ENCODE measurements at regions not wholly inside any gene's neighbourhood (a gene's known extent, or its start where the extent isn't known, plus 50 kb on each side); places are given as distances from the start of the nearest gene placed in this dataset.

GRCh38 chr9:107761307-107761706 is 271.7 kb upstream of the KLF4 start (continued):
- TF ChIP-seq ZNF658 (tag by site-specific recombination; IDR thresholded peaks at IDR 0.05) (no peak), ZNF664 (tag by site-specific recombination; IDR thresholded peaks at IDR 0.05) (no peak), ZNF623 (tag by site-specific recombination; IDR thresholded peaks at IDR 0.05) (no peak), KLF8 (tag by site-specific recombination; IDR thresholded peaks at IDR 0.05) (no peak)

GRCh38 chr9:107760469-107761242 is 271.1 kb upstream of the KLF4 start:
- no peak overlapping the region for H3K27ac ChIP-seq (ENCODE audit: extremely low read depth, low read depth, low read length)
- no peak overlapping the region for H3K4me3 ChIP-seq (ENCODE audit: low read depth, low read length)
- H3K9me3 ChIP-seq (ENCODE audit: control insufficient read depth, insufficient read depth, low read depth, low read length) = no peaks in the 10 kb centered on the region
- ChIA-PET POLR2A (no interaction called here), CTCF (no interaction called here)
- H3K36me3 ChIP-seq (ENCODE audit: control insufficient read depth in 2 of 2, insufficient read depth in 1 of 2, low read length in 2 of 2) = no peaks in the 10 kb centered on the region
- no peak for TF ChIP-seq ZNF501 (tag by site-specific recombination; IDR thresholded peaks at IDR 0.05)
- no peak for TF ChIP-seq ZNF704 (tag by site-specific recombination; IDR thresholded peaks at IDR 0.05)
- TF ChIP-seq TRIM28 (IDR thresholded peaks at IDR 0.05; ENCODE audit: borderline replicate concordance, low read length) = no peak
- no peak for TF ChIP-seq ZNF544 (tag by site-specific recombination; IDR thresholded peaks at IDR 0.05)
- TF ChIP-seq ZBTB7A (tag by site-specific recombination; IDR thresholded peaks at IDR 0.05; ENCODE audit: low read depth) = no peak
- TF ChIP-seq ZNF670 (tag by site-specific recombination; IDR thresholded peaks at IDR 0.05; ENCODE audit: low read depth) = no peak
- TF ChIP-seq SP3 (tag by site-specific recombination; IDR thresholded peaks at IDR 0.05) = no peak
- TF ChIP-seq ZNF121 (tag by site-specific recombination; IDR thresholded peaks at IDR 0.05) = no peak
- no peak for TF ChIP-seq ZNF548 (tag by site-specific recombination; IDR thresholded peaks at IDR 0.05)
- no peak for TF ChIP-seq ZNF211 (tag by site-specific recombination; IDR thresholded peaks at IDR 0.05; ENCODE audit: low read depth)
- no peak for TF ChIP-seq SCRT1 (tag by site-specific recombination; IDR thresholded peaks at IDR 0.05; ENCODE audit: borderline replicate concordance)
- no peak for TF ChIP-seq REPIN1 (tag by site-specific recombination; IDR thresholded peaks at IDR 0.05; ENCODE audit: low read depth)
- no peak for TF ChIP-seq ZNF248 (tag by site-specific recombination; IDR thresholded peaks at IDR 0.05)
- TF ChIP-seq ZNF404 (tag by site-specific recombination; IDR thresholded peaks at IDR 0.05) = no peak
- TF ChIP-seq ZNF514 (tag by site-specific recombination; IDR thresholded peaks at IDR 0.05) = no peak
- TF ChIP-seq ZNF701 (tag by site-specific recombination; IDR thresholded peaks at IDR 0.05) = no peak
- TF ChIP-seq ZNF792 (tag by site-specific recombination; IDR thresholded peaks at IDR 0.05) = no peak
- TF ChIP-seq PATZ1 (tag by site-specific recombination; IDR thresholded peaks at IDR 0.05) = no peak
- TF ChIP-seq MEIS1 (CRISPR knock-in tag; IDR thresholded peaks at IDR 0.05; ENCODE audit: borderline replicate concordance) = no peak
- H3K4me1 ChIP-seq (ENCODE audit: control insufficient read depth, insufficient read depth, low read length) = no peaks in the 10 kb centered on the region

DNA sequence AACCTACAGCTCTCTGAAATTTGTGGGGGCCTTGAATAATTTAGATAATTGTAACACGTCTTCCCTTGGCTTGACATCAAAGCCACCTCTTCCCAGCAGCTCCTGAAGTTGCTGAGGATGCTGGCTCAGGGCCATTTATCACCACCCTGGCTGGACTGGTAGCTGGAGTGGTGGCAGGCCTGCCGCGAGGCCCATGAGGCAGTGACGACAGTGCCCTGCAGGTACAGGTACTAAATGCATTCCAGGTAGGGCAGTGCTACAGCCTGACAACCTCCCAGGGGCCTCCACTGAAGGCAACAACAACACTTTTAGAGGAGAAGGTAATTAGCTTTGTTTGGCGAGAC is 270.2 kb upstream of the KLF4 start:
- H3K4me1 ChIP-seq (ENCODE audit: control insufficient read depth, insufficient read depth, low read length) = no peaks in the 10 kb centered on the region
- ChIA-PET CTCF (no interaction called here), POLR2A (no interaction called here)
- H3K36me3 ChIP-seq (ENCODE audit: control insufficient read depth in 2 of 2, insufficient read depth in 1 of 2, low read length in 2 of 2) = no peaks in the 10 kb centered on the region
- no peaks in the 10 kb centered on the region for H3K9me3 ChIP-seq (ENCODE audit: control insufficient read depth, insufficient read depth, low read depth, low read length)
- H3K4me3 ChIP-seq (ENCODE audit: low read depth, low read length) = no peak overlapping the region
- H3K27ac ChIP-seq (ENCODE audit: extremely low read depth, low read depth, low read length) = no peak overlapping the region
- no peak for TF ChIP-seq ZBTB21 (tag by site-specific recombination; IDR thresholded peaks at IDR 0.05)
- no peak for TF ChIP-seq ZBTB20 (tag by site-specific recombination; IDR thresholded peaks at IDR 0.05)
- TF ChIP-seq ZNF521 (tag by site-specific recombination; IDR thresholded peaks at IDR 0.05) = no peak
- TF ChIP-seq ZNF394 (tag by site-specific recombination; IDR thresholded peaks at IDR 0.05; ENCODE audit: borderline replicate concordance) = no peak
- no peak for TF ChIP-seq KLF9 (tag by site-specific recombination; IDR thresholded peaks at IDR 0.05; ENCODE audit: low read depth)
- TF ChIP-seq BCL11B (tag by site-specific recombination; IDR thresholded peaks at IDR 0.05; ENCODE audit: low read depth) = no peak
- TF ChIP-seq ZNF596 (tag by site-specific recombination; IDR thresholded peaks at IDR 0.05) = no peak
- no peak for TF ChIP-seq ZNF777 (tag by site-specific recombination; IDR thresholded peaks at IDR 0.05; ENCODE audit: borderline replicate concordance)
- no peak for TF ChIP-seq ZNF837 (tag by site-specific recombination; IDR thresholded peaks at IDR 0.05)
- no peak for TF ChIP-seq ZNF433 (tag by site-specific recombination; IDR thresholded peaks at IDR 0.05; ENCODE audit: low read depth)
- TF ChIP-seq ZNF529 (tag by site-specific recombination; IDR thresholded peaks at IDR 0.05; ENCODE audit: insufficient replicate concordance) = no peak
- no peak for TF ChIP-seq ZNF677 (tag by site-specific recombination; IDR thresholded peaks at IDR 0.05)
